WI38 (cell line): ENCODE measurements at regions not wholly inside any gene's neighbourhood (a gene's known extent, or its start where the extent isn't known, plus 50 kb on each side); places are given as distances from the start of the nearest gene placed in this dataset.

Experiments
- H3K4me3 ChIP-seq: 2 replicates; pipeline ENCODE4 v1.5.1; 2011; ENCODE audit warnings: low read depth, mild to moderate bottlenecking, control low read depth, low read length
- TF ChIP-seq, protein P1 (sequence below): IDR thresholded peaks from 2 replicates; pipeline ENCODE4 v1.5.1; 2012; ENCODE audit warnings: low read depth, mild to moderate bottlenecking, control low read depth, low read length

DNA sequence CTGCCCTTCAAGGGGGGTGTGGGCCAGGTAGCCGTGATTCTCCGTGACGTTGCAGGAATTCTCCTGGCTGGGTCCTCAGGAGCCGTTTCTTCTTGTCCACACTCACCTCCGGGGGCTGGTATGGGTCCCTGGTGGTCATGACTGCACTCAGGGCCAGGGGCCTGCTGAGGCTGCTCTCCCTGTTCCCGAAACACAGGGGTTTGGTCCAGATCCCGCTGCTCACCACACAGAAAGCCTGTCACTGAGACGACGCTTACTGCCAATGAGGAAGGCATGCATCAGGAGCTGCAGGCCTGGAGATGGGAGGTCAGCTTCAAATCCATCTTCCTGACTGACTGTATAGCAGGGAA, 160.7 kb downstream of the RTP5 start:
- TF ChIP-seq, protein P1, sequence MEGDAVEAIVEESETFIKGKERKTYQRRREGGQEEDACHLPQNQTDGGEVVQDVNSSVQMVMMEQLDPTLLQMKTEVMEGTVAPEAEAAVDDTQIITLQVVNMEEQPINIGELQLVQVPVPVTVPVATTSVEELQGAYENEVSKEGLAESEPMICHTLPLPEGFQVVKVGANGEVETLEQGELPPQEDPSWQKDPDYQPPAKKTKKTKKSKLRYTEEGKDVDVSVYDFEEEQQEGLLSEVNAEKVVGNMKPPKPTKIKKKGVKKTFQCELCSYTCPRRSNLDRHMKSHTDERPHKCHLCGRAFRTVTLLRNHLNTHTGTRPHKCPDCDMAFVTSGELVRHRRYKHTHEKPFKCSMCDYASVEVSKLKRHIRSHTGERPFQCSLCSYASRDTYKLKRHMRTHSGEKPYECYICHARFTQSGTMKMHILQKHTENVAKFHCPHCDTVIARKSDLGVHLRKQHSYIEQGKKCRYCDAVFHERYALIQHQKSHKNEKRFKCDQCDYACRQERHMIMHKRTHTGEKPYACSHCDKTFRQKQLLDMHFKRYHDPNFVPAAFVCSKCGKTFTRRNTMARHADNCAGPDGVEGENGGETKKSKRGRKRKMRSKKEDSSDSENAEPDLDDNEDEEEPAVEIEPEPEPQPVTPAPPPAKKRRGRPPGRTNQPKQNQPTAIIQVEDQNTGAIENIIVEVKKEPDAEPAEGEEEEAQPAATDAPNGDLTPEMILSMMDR, result no peak
- H3K4me3 ChIP-seq, result no peak overlapping the region

DNA sequence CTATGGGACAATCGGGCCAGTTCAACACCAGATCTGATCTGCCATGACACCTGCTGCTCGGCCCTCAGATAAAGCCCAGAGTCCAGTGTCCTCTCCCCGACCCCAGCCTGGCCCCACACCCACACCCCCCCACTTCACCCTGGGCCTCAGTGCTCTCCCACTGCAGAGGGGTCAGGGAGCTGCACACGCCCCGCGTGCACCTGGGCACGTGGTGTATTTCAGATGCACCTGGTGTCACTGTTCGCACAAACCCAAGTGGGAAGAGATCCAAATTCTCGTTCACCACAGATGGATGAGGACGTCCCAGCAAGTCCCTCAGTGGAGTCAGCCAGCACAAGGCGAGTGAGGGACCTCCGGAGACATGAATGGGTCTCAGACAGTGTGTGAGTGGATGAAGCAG, 161.3 kb downstream of the RTP5 start:
- TF ChIP-seq, protein P1, result no peak
- H3K4me3 ChIP-seq, result no peak overlapping the region

DNA sequence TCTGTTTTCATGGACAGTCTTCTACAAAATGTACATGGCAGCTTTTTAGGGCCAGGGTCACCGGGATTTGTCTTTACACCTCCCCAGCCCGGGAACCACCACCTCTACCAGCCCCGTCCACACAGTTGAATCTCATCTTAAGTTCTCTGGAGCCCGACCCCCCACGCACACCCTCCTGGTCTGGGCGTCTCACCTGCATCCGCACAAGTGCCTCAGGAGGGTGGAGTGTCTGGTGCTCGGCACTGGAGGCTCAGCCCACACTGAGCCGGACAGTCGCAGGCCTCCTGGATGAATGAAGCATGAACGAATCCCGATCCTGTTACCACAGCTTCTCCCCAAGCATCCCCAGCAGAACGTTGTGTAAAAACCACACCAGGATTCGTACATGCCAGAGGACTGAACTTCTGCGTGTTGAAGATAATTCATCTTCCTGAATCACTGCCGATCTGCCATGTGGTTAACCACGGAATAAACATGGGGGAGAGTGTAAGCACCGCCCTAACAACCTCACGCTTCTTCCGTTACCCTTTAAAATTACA, 162.0 kb downstream of the RTP5 start:
- H3K4me3 ChIP-seq, result no peak overlapping the region
- TF ChIP-seq, protein P1, result no peak

DNA sequence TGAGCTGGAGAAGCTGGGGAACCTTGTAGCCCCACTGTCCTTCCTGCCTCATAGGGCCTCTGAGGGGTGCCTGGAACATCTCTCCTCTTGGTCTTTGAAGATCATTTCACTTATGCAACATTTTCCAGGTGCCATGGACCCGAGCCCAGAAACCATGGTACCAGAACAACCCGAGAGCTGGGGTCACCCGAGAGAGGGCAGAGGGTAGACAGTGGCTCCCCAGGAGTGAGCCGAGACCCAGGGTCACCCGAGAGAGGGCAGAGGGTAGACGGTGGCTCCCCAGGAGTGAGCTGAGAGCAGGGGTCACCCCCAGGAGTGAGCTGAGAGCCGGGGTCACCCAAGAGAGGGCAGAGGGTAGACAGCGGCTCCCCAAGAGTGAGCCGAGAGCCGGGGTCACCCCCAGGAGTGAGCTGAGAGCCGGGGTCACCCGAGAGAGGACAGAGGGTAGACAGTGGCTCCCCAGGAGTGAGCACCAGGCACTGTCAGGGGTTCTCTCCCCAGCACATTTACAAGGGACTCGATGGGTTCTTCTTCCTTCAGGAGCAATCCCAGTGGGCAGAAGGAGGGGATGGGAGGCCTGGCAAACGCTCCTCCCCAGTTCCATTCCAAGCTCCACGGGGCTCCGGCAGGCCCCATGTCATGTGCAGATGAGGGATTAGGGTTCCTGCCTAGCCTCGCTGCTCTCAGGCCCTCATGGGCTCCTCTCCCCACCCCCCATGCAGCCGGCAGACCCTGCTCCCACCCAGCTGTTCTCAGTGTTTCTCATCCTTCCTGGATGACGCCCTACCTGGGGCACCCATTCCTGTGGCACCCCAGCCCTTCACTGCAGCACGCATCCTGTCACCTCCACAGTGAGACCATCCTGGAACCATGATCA, 163.5 kb downstream of the RTP5 start:
- H3K4me3 ChIP-seq, result no peak overlapping the region
- TF ChIP-seq, protein P1, result no peak

DNA sequence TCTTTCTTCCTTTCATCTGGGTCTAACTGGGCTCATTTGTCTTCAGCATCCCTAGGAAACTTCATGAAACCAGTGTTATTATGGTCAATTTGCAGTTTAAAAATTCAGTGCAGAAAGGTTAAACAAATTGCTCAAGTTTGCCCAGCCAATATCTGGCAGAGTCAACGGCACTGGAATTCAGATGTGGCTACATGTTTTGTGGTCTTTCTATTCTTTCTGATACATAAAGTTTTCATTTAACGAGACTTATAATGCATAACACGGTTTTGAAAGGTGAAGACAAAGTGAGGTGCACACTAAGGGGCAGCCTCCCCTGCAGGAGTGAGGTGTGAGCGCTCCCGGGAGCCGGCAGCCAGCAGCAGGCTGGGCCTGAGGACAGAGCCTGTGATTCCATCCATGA, 164.6 kb downstream of the RTP5 start:
- H3K4me3 ChIP-seq, result no peak overlapping the region
- TF ChIP-seq, protein P1, result no peak

DNA sequence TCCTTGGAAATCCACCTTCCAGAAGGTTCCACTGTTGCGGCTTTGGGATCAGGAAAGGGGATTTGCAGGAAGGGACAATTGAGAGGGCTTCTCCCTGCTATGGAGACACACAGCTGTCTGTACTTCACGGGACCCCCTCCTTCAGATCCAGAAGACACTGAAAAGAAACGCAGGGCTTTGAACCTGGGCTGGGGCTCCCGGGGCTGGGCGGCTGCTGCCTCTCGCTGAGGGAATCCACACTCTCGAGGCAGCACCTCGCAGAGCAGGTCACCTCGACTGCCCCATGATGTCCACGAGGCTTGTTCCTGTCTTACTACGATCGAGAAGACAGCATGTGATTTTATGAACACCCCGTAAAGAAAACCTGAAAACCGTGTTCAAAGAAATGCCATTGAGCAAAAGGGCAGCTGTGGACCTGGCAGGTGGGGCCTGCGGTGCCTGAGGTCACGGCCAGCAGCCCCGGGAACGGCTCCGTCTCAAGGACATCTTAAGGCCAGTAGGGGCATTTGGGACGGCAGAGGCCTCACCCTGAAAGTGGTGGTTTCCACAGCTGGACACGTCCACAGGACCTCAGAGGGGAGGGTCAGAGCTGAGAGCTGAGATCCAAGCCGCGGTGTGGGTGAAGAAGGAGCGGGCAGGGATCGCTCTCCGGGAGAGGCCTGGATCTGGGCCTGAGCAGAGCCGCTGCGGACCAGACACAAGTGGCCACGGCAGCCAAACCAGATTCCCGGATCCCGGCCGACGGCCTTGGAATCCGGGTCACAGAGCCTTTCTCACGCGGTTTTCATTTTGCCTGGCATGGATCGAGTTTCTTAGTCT, 165.7 kb downstream of the RTP5 start:
- TF ChIP-seq, protein P1, result no peak
- H3K4me3 ChIP-seq, result no peak overlapping the region
